H9 (cell line): ENCODE measurements at regions not wholly inside any gene's neighbourhood (a gene's known extent, or its start where the extent isn't known, plus 50 kb on each side); places are given as distances from the start of the nearest gene placed in this dataset.

Experiments
- DNase-seq: peaks from one replicate; pipeline ENCODE4 v3.0.0-alpha.2; 2017
- H2AFZ ChIP-seq: one replicate; pipeline ENCODE4 v1.6.1; 2013; ENCODE audit warnings: mild to moderate bottlenecking, low read length, control low read depth, moderate library complexity
- H2AK5ac ChIP-seq: 2 replicates; pipeline ENCODE4 v1.6.1; 2013; ENCODE audit warnings: low read length, control low read depth, mixed read lengths; ENCODE audit not compliant: insufficient read length
- H2BK120ac ChIP-seq: one replicate; pipeline ENCODE4 v1.6.1; 2013; ENCODE audit warnings: low read depth, mild to moderate bottlenecking, low read length, control low read depth, inconsistent platforms; ENCODE audit not compliant: poor library complexity, severe bottlenecking
- H2BK12ac ChIP-seq: 2 replicates; pipeline ENCODE4 v1.6.1; 2013; ENCODE audit warnings: low read length, control low read depth, mixed read lengths, low read depth; ENCODE audit not compliant: insufficient read length
- H2BK15ac ChIP-seq: 2 replicates; pipeline ENCODE4 v1.6.1; 2013; ENCODE audit warnings: low read depth, low read length, control low read depth
- H2BK20ac ChIP-seq: one replicate; pipeline ENCODE4 v1.6.1; 2013; ENCODE audit warnings: low read depth, mild to moderate bottlenecking, low read length, control low read depth, inconsistent platforms; ENCODE audit not compliant: poor library complexity, severe bottlenecking
- H2BK5ac ChIP-seq: 2 replicates; pipeline ENCODE4 v1.6.1; 2013; ENCODE audit warnings: low read length, control low read depth, mixed read lengths; ENCODE audit not compliant: insufficient read length
- H3K14ac ChIP-seq: 2 replicates; pipeline ENCODE4 v1.6.1; 2013; ENCODE audit warnings: low read length, control low read depth; ENCODE audit not compliant: insufficient read depth
- H3K18ac ChIP-seq: 2 replicates; pipeline ENCODE4 v1.6.1; 2013; ENCODE audit warnings: low read depth, mild to moderate bottlenecking, mixed read lengths, low read length, control low read depth; ENCODE audit not compliant: insufficient read length
- H3K23ac ChIP-seq: 2 replicates; pipeline ENCODE4 v1.6.1; 2013; ENCODE audit warnings: low read length, control low read depth, mixed read lengths, low read depth; ENCODE audit not compliant: insufficient read length
- H3K23me2 ChIP-seq: 2 replicates; pipeline ENCODE4 v1.6.1; 2013; ENCODE audit warnings: low read depth, mild to moderate bottlenecking, mixed read lengths, low read length, control low read depth; ENCODE audit not compliant: insufficient read length, poor library complexity, severe bottlenecking
- H3K27ac ChIP-seq: 2 replicates; pipeline ENCODE4 v1.5.1; 2013; ENCODE audit warnings: low read length, control low read depth, mixed read lengths, low read depth; ENCODE audit not compliant: insufficient read length
- H3K27me3 ChIP-seq: 2 replicates; pipeline ENCODE4 v1.6.1; 2013; ENCODE audit warnings: low read length, control low read depth, inconsistent platforms; ENCODE audit not compliant: insufficient read depth
- H3K4ac ChIP-seq: 2 replicates; pipeline ENCODE4 v1.6.1; 2013; ENCODE audit warnings: low read depth, mild to moderate bottlenecking, control low read depth, inconsistent platforms, low read length, moderate library complexity
- H3K4me1 ChIP-seq: 2 replicates; pipeline ENCODE4 v1.6.1; 2013; ENCODE audit warnings: low read length, control low read depth, inconsistent platforms; ENCODE audit not compliant: insufficient read depth
- H3K4me2 ChIP-seq: 2 replicates; pipeline ENCODE4 v1.6.1; 2013; ENCODE audit warnings: low read length, control low read depth, mixed read lengths; ENCODE audit not compliant: insufficient read length, insufficient read depth
- H3K56ac ChIP-seq: 2 replicates; pipeline ENCODE4 v1.6.1; 2013; ENCODE audit warnings: low read depth, mild to moderate bottlenecking, mixed read lengths, low read length, control low read depth; ENCODE audit not compliant: insufficient read length
- H3K79me1 ChIP-seq: 2 replicates; pipeline ENCODE4 v1.6.1; 2013; ENCODE audit warnings: low read depth, mild to moderate bottlenecking, moderate library complexity, low read length, control low read depth, inconsistent platforms; ENCODE audit not compliant: insufficient read depth, poor library complexity, severe bottlenecking
- H3K79me2 ChIP-seq: 2 replicates; pipeline ENCODE4 v1.6.1; 2013; ENCODE audit warnings: low read length, control low read depth, inconsistent platforms; ENCODE audit not compliant: insufficient read depth
- H3K9ac ChIP-seq: 2 replicates; pipeline ENCODE4 v1.6.1; 2013; ENCODE audit warnings: low read length, control low read depth, mixed read lengths; ENCODE audit not compliant: insufficient read length; ENCODE audit errors: extremely low read depth
- H3K9me3 ChIP-seq: one replicate; pipeline ENCODE4 v1.6.1; 2013; ENCODE audit warnings: low read depth, low read length, inconsistent platforms; ENCODE audit not compliant: control insufficient read depth
- H3T11ph ChIP-seq: one replicate; pipeline ENCODE4 v1.6.1; 2013; ENCODE audit warnings: mild to moderate bottlenecking, low read length, control low read depth, inconsistent platforms
- H4K20me1 ChIP-seq: one replicate; pipeline ENCODE4 v1.6.1; 2013; ENCODE audit not compliant: control insufficient read depth, insufficient read length, insufficient read depth
- H4K5ac ChIP-seq: 2 replicates; pipeline ENCODE4 v1.6.1; 2013; ENCODE audit warnings: low read depth, mild to moderate bottlenecking, mixed read lengths, low read length, control low read depth; ENCODE audit not compliant: insufficient read length
- H4K8ac ChIP-seq: replicated peaks from 2 replicates; pipeline ENCODE4 v1.6.1; 2013; ENCODE audit warnings: low read length, control low read depth, mixed read lengths, low read depth; ENCODE audit not compliant: insufficient read length
- H4K91ac ChIP-seq: 2 replicates; pipeline ENCODE4 v1.6.1; 2013; ENCODE audit warnings: low read depth, mild to moderate bottlenecking, moderate library complexity, mixed read lengths, low read length, control low read depth; ENCODE audit not compliant: insufficient read length
- H3K27ac Mint-ChIP-seq, 3 experiments: 2 replicates in 2 of 3; 3 replicates in 1 of 3; pipeline ENCODE4 v1.8.0; 2020 to 2021; ENCODE audit warnings: mixed read lengths in 3 of 3, mild to moderate bottlenecking in 1 of 3, moderate library complexity in 1 of 3
- H3K27me3 Mint-ChIP-seq: 2 replicates; pipeline ENCODE4 v1.8.0; 2021; ENCODE audit warnings: low read depth, mild to moderate bottlenecking, moderate library complexity, mixed read lengths
- H3K36me3 Mint-ChIP-seq, 3 experiments: 2 replicates in 2 of 3; 3 replicates in 1 of 3; pipeline ENCODE4 v1.8.0; 2020 to 2021; ENCODE audit warnings: low read depth in 3 of 3, mixed read lengths in 3 of 3; ENCODE audit not compliant: insufficient read depth in 1 of 3
- H3K4me1 Mint-ChIP-seq, 2 experiments: 2 replicates each; pipeline ENCODE4 v1.8.0; 2020; ENCODE audit warnings: mixed read lengths in 2 of 2
- H3K4me3 Mint-ChIP-seq, 2 experiments: 2 replicates in 1 of 2; 3 replicates in 1 of 2; pipeline ENCODE4 v1.8.0; 2020 to 2021; ENCODE audit warnings: mild to moderate bottlenecking in 2 of 2, mixed read lengths in 2 of 2, moderate library complexity in 1 of 2
- H3K9me3 Mint-ChIP-seq, 2 experiments: 2 replicates in 1 of 2; 3 replicates in 1 of 2; pipeline ENCODE4 v1.8.0; 2020; ENCODE audit warnings: mild to moderate bottlenecking in 2 of 2, mixed read lengths in 2 of 2, moderate library complexity in 1 of 2
- WGBS: extraction: QIAGEN DNeasy Blood & Tissue Kit; methylation state at CpG from one replicate; pipeline ENCODE4 v1.1.7; 2013; ENCODE audit warnings: missing lambda C conversion rate, low lambda C conversion rate, mixed read lengths; ENCODE audit not compliant: insufficient read length; ENCODE audit errors: extremely low coverage; 5-methylcytosine and 5-hydroxymethylcytosine counted together
- TF ChIP-seq, protein P1 (sequence below): fragments of 200-600 bp; sonication (generic); conservative IDR thresholded peaks from 3 replicates; pipeline ENCODE4 v1.8.0; 2021; ENCODE audit warnings: antibody characterized with exemption, mild to moderate bottlenecking

DNA sequence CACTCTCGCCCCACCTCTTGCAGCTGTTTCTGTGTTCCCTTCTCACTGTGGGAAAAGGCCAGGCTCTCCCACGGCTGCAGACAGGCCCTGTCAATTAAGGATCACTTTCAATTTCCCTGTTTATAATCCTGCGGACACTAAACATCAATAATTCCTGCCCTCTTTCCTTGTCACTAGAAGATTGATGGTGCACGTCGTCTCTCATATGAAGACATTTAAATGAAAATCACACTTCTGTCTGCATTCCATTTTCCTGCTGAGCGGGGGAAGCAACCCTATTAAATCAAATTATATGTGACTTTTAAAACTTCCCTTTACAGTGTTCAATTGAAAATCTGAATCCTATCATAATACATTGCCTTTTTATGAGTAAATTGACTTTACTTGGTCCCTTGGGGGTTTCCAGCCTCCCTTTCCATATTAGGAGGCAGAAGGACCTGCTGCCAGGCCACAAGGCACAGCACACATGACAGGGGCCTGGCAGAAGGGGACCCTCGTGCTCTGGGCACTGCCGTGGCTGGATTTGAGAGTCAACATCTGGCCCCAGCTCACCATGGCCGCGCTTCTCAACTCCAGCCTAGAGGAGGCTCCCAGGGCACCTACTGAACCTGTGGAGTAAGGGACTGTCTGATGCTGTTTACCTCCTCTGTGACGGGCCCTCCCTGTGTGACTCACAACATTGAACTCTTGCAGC is 311.0 kb upstream of the IRX4 start:
- H3K79me1 ChIP-seq: no peaks in the 10 kb centered on the region
- no peak overlapping the region for H3K27ac Mint-ChIP-seq
- no peak overlapping the region for H3K23ac ChIP-seq
- H4K8ac ChIP-seq: no peak overlapping the region
- no peaks in the 10 kb centered on the region for H3K79me2 ChIP-seq
- peaks cover 1 to 9% (median 9%) of the 10 kb centered on the region in 3 experiments; a peak in 6 of 7 replicates for H3K36me3 Mint-ChIP-seq
- no CpG with 5 or more reads among the region's 11 CpGs for WGBS
- H3K4me3 Mint-ChIP-seq: no peak overlapping the region
- H4K5ac ChIP-seq: no peak overlapping the region
- H2AFZ ChIP-seq: no peak overlapping the region
- H3K4me2 ChIP-seq: no peak overlapping the region
- H4K91ac ChIP-seq: no peak overlapping the region
- H2BK5ac ChIP-seq: no peak overlapping the region
- no peaks in the 10 kb centered on the region for H3K4me1 Mint-ChIP-seq
- no peak overlapping the region for H3K27ac ChIP-seq
- peaks cover 9% of the 10 kb centered on the region for H3K27me3 Mint-ChIP-seq
- H2AK5ac ChIP-seq: no peak overlapping the region
- no peak overlapping the region for H3K56ac ChIP-seq
- H2BK120ac ChIP-seq: no peak overlapping the region
- H2BK12ac ChIP-seq: no peak overlapping the region
- H3K4ac ChIP-seq: no peak overlapping the region
- H3K9me3 Mint-ChIP-seq: peaks cover 14 to 18% of the 10 kb centered on the region in 2 experiments; a peak in 4 of 5 replicates
- H4K20me1 ChIP-seq: no peaks in the 10 kb centered on the region
- H3K9ac ChIP-seq: no peak overlapping the region
- no peak overlapping the region for H3K14ac ChIP-seq
- no peak overlapping the region for H3K18ac ChIP-seq
- no peak overlapping the region for H2BK15ac ChIP-seq
- no peak overlapping the region for H2BK20ac ChIP-seq
- TF ChIP-seq, protein P1, sequence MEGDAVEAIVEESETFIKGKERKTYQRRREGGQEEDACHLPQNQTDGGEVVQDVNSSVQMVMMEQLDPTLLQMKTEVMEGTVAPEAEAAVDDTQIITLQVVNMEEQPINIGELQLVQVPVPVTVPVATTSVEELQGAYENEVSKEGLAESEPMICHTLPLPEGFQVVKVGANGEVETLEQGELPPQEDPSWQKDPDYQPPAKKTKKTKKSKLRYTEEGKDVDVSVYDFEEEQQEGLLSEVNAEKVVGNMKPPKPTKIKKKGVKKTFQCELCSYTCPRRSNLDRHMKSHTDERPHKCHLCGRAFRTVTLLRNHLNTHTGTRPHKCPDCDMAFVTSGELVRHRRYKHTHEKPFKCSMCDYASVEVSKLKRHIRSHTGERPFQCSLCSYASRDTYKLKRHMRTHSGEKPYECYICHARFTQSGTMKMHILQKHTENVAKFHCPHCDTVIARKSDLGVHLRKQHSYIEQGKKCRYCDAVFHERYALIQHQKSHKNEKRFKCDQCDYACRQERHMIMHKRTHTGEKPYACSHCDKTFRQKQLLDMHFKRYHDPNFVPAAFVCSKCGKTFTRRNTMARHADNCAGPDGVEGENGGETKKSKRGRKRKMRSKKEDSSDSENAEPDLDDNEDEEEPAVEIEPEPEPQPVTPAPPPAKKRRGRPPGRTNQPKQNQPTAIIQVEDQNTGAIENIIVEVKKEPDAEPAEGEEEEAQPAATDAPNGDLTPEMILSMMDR: no peak
- H3T11ph ChIP-seq: no peak overlapping the region
- H3K9me3 ChIP-seq: peaks cover 5% of the 10 kb centered on the region
- no peaks in the 10 kb centered on the region for H3K27me3 ChIP-seq
- H3K4me1 ChIP-seq: no peaks in the 10 kb centered on the region
- DNase-seq: no peak
- no peaks in the 10 kb centered on the region for H3K23me2 ChIP-seq
